Astrocyte of the cerebellum (primary cell): ENCODE measurements at regions not wholly inside any gene's neighbourhood (a gene's known extent, or its start where the extent isn't known, plus 50 kb on each side); places are given as distances from the start of the nearest gene placed in this dataset.

ENCODE experiments used
- DNase-seq: peaks from one replicate; pipeline ENCODE4 v3.0.0-alpha.2; 2011; ENCODE audit warnings: low read depth
- H3K4me3 ChIP-seq: 2 replicates; pipeline ENCODE4 v1.5.1; 2011; ENCODE audit warnings: mild to moderate bottlenecking, low read depth, low read length, moderate library complexity
- CTCF ChIP-seq: IDR thresholded peaks from 2 replicates; pipeline ENCODE4 v1.5.1; 2012; ENCODE audit warnings: low read length, low read depth, moderate library complexity, mild to moderate bottlenecking; ENCODE audit errors: missing control alignments
- in situ Hi-C: cut with HindIII; loops from 2 replicates; pipeline ENCODE4 v1.10.0; 2017; ENCODE audit warnings: low sequenced_read_pairs

GRCh38 chr5:158152136-158152535 lies 293.2 kb upstream of the CLINT1 start:
- peak; percentile 92 for DNase-seq
- TF ChIP-seq CTCF, result no peak
- in situ Hi-C loops, result no loop called here
- H3K4me3 ChIP-seq, result no peak overlapping the region

- in situ Hi-C loops, result no loop called here
- H3K4me3 ChIP-seq, result no peak overlapping the region
- TF ChIP-seq CTCF, result no peak
- DNase-seq, result no peak
These were observed 288.3 kb upstream of the CLINT1 start for GRCh38 chr5:158147227-158147626.

GRCh38 chr5:158145827-158146226 lies 286.9 kb upstream of the CLINT1 start:
- no peak overlapping the region for H3K4me3 ChIP-seq
- no peak for DNase-seq
- TF ChIP-seq CTCF, result no peak
- in situ Hi-C loops, result no loop called here

GRCh38 chr5:158143081-158143480 lies 284.1 kb upstream of the CLINT1 start:
- H3K4me3 ChIP-seq, result no peak overlapping the region
- in situ Hi-C loops, result no loop called here
- no peak for TF ChIP-seq CTCF
- DNase-seq, result no peak

GRCh38 chr5:158142156-158142555 lies 283.2 kb upstream of the CLINT1 start:
- peak; percentile 65 for DNase-seq
- in situ Hi-C loops, result no loop called here
- no peak for TF ChIP-seq CTCF
- no peak overlapping the region for H3K4me3 ChIP-seq

- DNase-seq, result no peak
- H3K4me3 ChIP-seq, result no peak overlapping the region
- in situ Hi-C loops, result no loop called here
- TF ChIP-seq CTCF, result no peak
These were observed 281.3 kb upstream of the CLINT1 start for GRCh38 chr5:158140120-158140731.
